ENCODE measurements at regions not wholly inside any gene's neighbourhood (a gene's known extent, or its start where the extent isn't known, plus 50 kb on each side); places are given as distances from the start of the nearest gene placed in this dataset.

DNA sequence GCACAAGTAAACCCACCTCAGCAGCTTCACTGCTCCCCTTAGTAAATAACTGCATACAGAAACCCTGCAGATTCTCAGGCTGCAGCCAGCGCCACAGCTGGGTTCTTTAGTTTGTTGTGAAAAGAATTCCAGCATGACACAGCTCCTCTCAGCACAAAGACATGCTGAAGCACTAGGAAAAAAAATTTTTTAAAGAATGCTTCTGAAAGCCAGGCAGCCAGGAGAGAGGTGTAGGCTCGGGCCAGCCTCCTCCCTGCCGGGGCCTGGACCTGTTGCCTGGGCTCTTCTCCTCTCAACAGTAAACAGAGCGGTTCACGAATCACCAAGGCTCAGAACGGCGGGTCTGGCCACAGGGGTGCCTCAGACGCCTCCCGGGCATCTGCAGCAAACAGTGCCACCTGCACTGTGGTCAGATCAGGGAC is 95.7 kb upstream of the POU3F3 start:
- TF ChIP-seq, protein P1, sequence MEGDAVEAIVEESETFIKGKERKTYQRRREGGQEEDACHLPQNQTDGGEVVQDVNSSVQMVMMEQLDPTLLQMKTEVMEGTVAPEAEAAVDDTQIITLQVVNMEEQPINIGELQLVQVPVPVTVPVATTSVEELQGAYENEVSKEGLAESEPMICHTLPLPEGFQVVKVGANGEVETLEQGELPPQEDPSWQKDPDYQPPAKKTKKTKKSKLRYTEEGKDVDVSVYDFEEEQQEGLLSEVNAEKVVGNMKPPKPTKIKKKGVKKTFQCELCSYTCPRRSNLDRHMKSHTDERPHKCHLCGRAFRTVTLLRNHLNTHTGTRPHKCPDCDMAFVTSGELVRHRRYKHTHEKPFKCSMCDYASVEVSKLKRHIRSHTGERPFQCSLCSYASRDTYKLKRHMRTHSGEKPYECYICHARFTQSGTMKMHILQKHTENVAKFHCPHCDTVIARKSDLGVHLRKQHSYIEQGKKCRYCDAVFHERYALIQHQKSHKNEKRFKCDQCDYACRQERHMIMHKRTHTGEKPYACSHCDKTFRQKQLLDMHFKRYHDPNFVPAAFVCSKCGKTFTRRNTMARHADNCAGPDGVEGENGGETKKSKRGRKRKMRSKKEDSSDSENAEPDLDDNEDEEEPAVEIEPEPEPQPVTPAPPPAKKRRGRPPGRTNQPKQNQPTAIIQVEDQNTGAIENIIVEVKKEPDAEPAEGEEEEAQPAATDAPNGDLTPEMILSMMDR (IDR thresholded peaks at IDR 0.05): no peak
- TF ChIP-seq POLR2AphosphoS5 (IDR thresholded peaks at IDR 0.05; ENCODE audit: insufficient read depth in 1 of 2, low read depth in 1 of 2) (no peak), POLR2A (IDR thresholded peaks at IDR 0.05) (no peak)
